Stimulated activated memory B cell treated with anti-CD40 and anti-IgM and Interleukin-4, amounts not matched to agents 10 μg/mL and 1 μg/mL and 100 μg/mL, for 72 hours (primary cell): ENCODE measurements at regions not wholly inside any gene's neighbourhood (a gene's known extent, or its start where the extent isn't known, plus 50 kb on each side); places are given as distances from the start of the nearest gene placed in this dataset.

Experiments used
- ATAC-seq: fragments of 150-1000 bp; cut with Tn5 transposase; 2 replicates; pipeline ENCODE4 v1.10.0; 2021
- H3K27ac Mint-ChIP-seq: one replicate; pipeline ENCODE4 v1.8.0; 2022; ENCODE audit warnings: mild to moderate bottlenecking, mixed read lengths
- H3K27me3 Mint-ChIP-seq: one replicate; pipeline ENCODE4 v1.8.0; 2022; ENCODE audit warnings: mixed read lengths
- H3K36me3 Mint-ChIP-seq: one replicate; pipeline ENCODE4 v1.8.0; 2022; ENCODE audit warnings: mixed read lengths
- H3K4me1 Mint-ChIP-seq: one replicate; pipeline ENCODE4 v1.8.0; 2022; ENCODE audit warnings: mixed read lengths
- H3K4me3 Mint-ChIP-seq: one replicate; pipeline ENCODE4 v1.8.0; 2022; ENCODE audit warnings: mild to moderate bottlenecking, moderate library complexity, mixed read lengths
- H3K9me3 Mint-ChIP-seq: one replicate; pipeline ENCODE4 v1.8.0; 2022; ENCODE audit warnings: mixed read lengths

GRCh38 chr6:211871-212497 lies 80.3 kb upstream of the DUSP22 start:
- no peak for ATAC-seq
- Mint-ChIP-seq H3K9me3 (no peaks in the 10 kb centered on the region), H3K36me3 (no peaks in the 10 kb centered on the region), H3K4me1 (peaks cover 77% of the 10 kb centered on the region), H3K27me3 (peaks cover 8% of the 10 kb centered on the region), H3K4me3 (no peak overlapping the region), H3K27ac (no peak overlapping the region)

GRCh38 chr6:213284-213683 lies 79.0 kb upstream of the DUSP22 start:
- no peaks in the 10 kb centered on the region for H3K36me3 Mint-ChIP-seq
- H3K9me3 Mint-ChIP-seq = no peaks in the 10 kb centered on the region
- no peak for ATAC-seq
- H3K27ac Mint-ChIP-seq = no peak overlapping the region
- H3K4me3 Mint-ChIP-seq = no peak overlapping the region
- H3K4me1 Mint-ChIP-seq = peaks cover 86% of the 10 kb centered on the region
- peaks cover 8% of the 10 kb centered on the region for H3K27me3 Mint-ChIP-seq

- Mint-ChIP-seq H3K27me3 (peaks cover 8% of the 10 kb centered on the region), H3K36me3 (no peaks in the 10 kb centered on the region), H3K4me3 (no peak overlapping the region), H3K9me3 (no peaks in the 10 kb centered on the region), H3K4me1 (peaks cover 86% of the 10 kb centered on the region), H3K27ac (peak overlapping the region; percentile 26)
- no peak for ATAC-seq
These were observed 77.9 kb upstream of the DUSP22 start for GRCh38 chr6:214428-214827.

- peaks cover 7% of the 10 kb centered on the region for H3K27me3 Mint-ChIP-seq
- no peak overlapping the region for H3K4me3 Mint-ChIP-seq
- no peak for ATAC-seq
- H3K9me3 Mint-ChIP-seq = no peaks in the 10 kb centered on the region
- peak overlapping the region; percentile 87 for H3K27ac Mint-ChIP-seq
- H3K4me1 Mint-ChIP-seq = peaks cover 83% of the 10 kb centered on the region
- H3K36me3 Mint-ChIP-seq = no peaks in the 10 kb centered on the region
These were observed 76.8 kb upstream of the DUSP22 start for GRCh38 chr6:215335-216034.

- ATAC-seq = no peak
- Mint-ChIP-seq H3K27me3 (no peaks in the 10 kb centered on the region), H3K36me3 (no peaks in the 10 kb centered on the region), H3K4me1 (peaks cover 89% of the 10 kb centered on the region), H3K27ac (peak overlapping the region; percentile 87), H3K4me3 (peak overlapping the region; percentile 3), H3K9me3 (no peaks in the 10 kb centered on the region)
These were observed 75.1 kb upstream of the DUSP22 start for GRCh38 chr6:217048-217659.

- Mint-ChIP-seq H3K27me3 (no peaks in the 10 kb centered on the region), H3K36me3 (no peaks in the 10 kb centered on the region), H3K4me3 (peak overlapping the region; percentile 3), H3K9me3 (no peaks in the 10 kb centered on the region), H3K4me1 (peaks cover 81% of the 10 kb centered on the region), H3K27ac (peak overlapping the region; percentile 87)
- ATAC-seq = peak; percentile 87
These were observed 73.9 kb upstream of the DUSP22 start for GRCh38 chr6:218153-219018.

- Mint-ChIP-seq H3K4me3 (peak overlapping the region; percentile 3), H3K27ac (peak overlapping the region; percentile 87)
- peak; percentile 73 for ATAC-seq
These were observed 73.2 kb upstream of the DUSP22 start for GRCh38 chr6:219019-219570.

GRCh38 chr6:219641-220198 lies 72.6 kb upstream of the DUSP22 start:
- H3K4me3 Mint-ChIP-seq = no peak overlapping the region
- no peaks in the 10 kb centered on the region for H3K9me3 Mint-ChIP-seq
- H3K4me1 Mint-ChIP-seq = peaks cover 77% of the 10 kb centered on the region
- H3K36me3 Mint-ChIP-seq = no peaks in the 10 kb centered on the region
- no peaks in the 10 kb centered on the region for H3K27me3 Mint-ChIP-seq
- H3K27ac Mint-ChIP-seq = peak overlapping the region; percentile 87
- no peak for ATAC-seq

More at GRCh38 chr6:219019-219570, 73.2 kb upstream of the DUSP22 start:
- Mint-ChIP-seq H3K27me3 (no peaks in the 10 kb centered on the region), H3K4me1 (peaks cover 78% of the 10 kb centered on the region), H3K9me3 (no peaks in the 10 kb centered on the region), H3K36me3 (no peaks in the 10 kb centered on the region)

GRCh38 chr6:220312-220711 lies 72.0 kb upstream of the DUSP22 start:
- ATAC-seq = no peak
- H3K27ac Mint-ChIP-seq = peak overlapping the region; percentile 87
- no peaks in the 10 kb centered on the region for H3K9me3 Mint-ChIP-seq
- peaks cover 77% of the 10 kb centered on the region for H3K4me1 Mint-ChIP-seq
- no peaks in the 10 kb centered on the region for H3K27me3 Mint-ChIP-seq
- no peaks in the 10 kb centered on the region for H3K36me3 Mint-ChIP-seq
- H3K4me3 Mint-ChIP-seq = no peak overlapping the region

- ATAC-seq = no peak
- no peaks in the 10 kb centered on the region for H3K9me3 Mint-ChIP-seq
- H3K27ac Mint-ChIP-seq = peak overlapping the region; percentile 69
- no peak overlapping the region for H3K4me3 Mint-ChIP-seq
- H3K27me3 Mint-ChIP-seq = no peaks in the 10 kb centered on the region
- no peaks in the 10 kb centered on the region for H3K36me3 Mint-ChIP-seq
- peaks cover 77% of the 10 kb centered on the region for H3K4me1 Mint-ChIP-seq
These were observed 71.4 kb upstream of the DUSP22 start for GRCh38 chr6:220721-221475.

- peaks cover 77% of the 10 kb centered on the region for H3K4me1 Mint-ChIP-seq
These were observed 70.5 kb upstream of the DUSP22 start for GRCh38 chr6:221531-222349.

GRCh38 chr6:222468-222867 lies 69.8 kb upstream of the DUSP22 start:
- Mint-ChIP-seq H3K27ac (no peak overlapping the region), H3K9me3 (no peaks in the 10 kb centered on the region)

More at GRCh38 chr6:221531-222349, 70.5 kb upstream of the DUSP22 start:
- H3K4me3 Mint-ChIP-seq = no peak overlapping the region
- H3K27ac Mint-ChIP-seq = peak overlapping the region; percentile 69
- no peak for ATAC-seq
- H3K27me3 Mint-ChIP-seq = no peaks in the 10 kb centered on the region
- H3K36me3 Mint-ChIP-seq = no peaks in the 10 kb centered on the region
- no peaks in the 10 kb centered on the region for H3K9me3 Mint-ChIP-seq

GRCh38 chr6:223136-223535 lies 69.2 kb upstream of the DUSP22 start:
- ATAC-seq = no peak
- peaks cover 77% of the 10 kb centered on the region for H3K4me1 Mint-ChIP-seq
- no peak overlapping the region for H3K4me3 Mint-ChIP-seq
- H3K9me3 Mint-ChIP-seq = no peaks in the 10 kb centered on the region
- H3K27me3 Mint-ChIP-seq = no peaks in the 10 kb centered on the region
- peak overlapping the region; percentile 7 for H3K27ac Mint-ChIP-seq
- no peaks in the 10 kb centered on the region for H3K36me3 Mint-ChIP-seq

More at GRCh38 chr6:222468-222867, 69.8 kb upstream of the DUSP22 start:
- peaks cover 77% of the 10 kb centered on the region for H3K4me1 Mint-ChIP-seq
- H3K36me3 Mint-ChIP-seq = no peaks in the 10 kb centered on the region
- no peaks in the 10 kb centered on the region for H3K27me3 Mint-ChIP-seq
- ATAC-seq = no peak
- no peak overlapping the region for H3K4me3 Mint-ChIP-seq
